GM18858 (cell line): ENCODE measurements at regions not wholly inside any gene's neighbourhood (a gene's known extent, or its start where the extent isn't known, plus 50 kb on each side); places are given as distances from the start of the nearest gene placed in this dataset.
"Not testable (repeated sequence)": the region's sequence is repeated elsewhere in the genome, so short reads cannot be mapped to it uniquely, and the experiment has no call there.

ENCODE experiments used
- ATAC-seq: cut with Tn5 transposase; IDR thresholded peaks from one replicate; pipeline ENCODE4 v1.9.1; 2021; ENCODE audit not compliant: unreplicated experiment

GRCh38 chr18:29465526-29465925 is 1288.6 kb upstream of the CDH2 start:
- ATAC-seq, result no peak

GRCh38 chr18:29459972-29460371 is 1283.0 kb upstream of the CDH2 start:
- no peak for ATAC-seq

GRCh38 chr18:29457316-29457889 is 1280.5 kb upstream of the CDH2 start:
- ATAC-seq, result no peak

GRCh38 chr18:29449424-29449823 is 1272.5 kb upstream of the CDH2 start:
- no peak for ATAC-seq

GRCh38 chr18:29439398-29439797 is 1262.5 kb upstream of the CDH2 start:
- ATAC-seq, result no peak

GRCh38 chr18:29436459-29436858 is 1259.5 kb upstream of the CDH2 start:
- ATAC-seq, result no peak

GRCh38 chr18:29434650-29435049 is 1257.7 kb upstream of the CDH2 start:
- ATAC-seq, result no peak

GRCh38 chr18:29430416-29430815 is 1253.5 kb upstream of the CDH2 start:
- ATAC-seq, result no peak

- ATAC-seq, result no peak
Measured at GRCh38 chr18:29418136-29418535, 1241.2 kb upstream of the CDH2 start.

- no peak for ATAC-seq
Measured at GRCh38 chr18:29406996-29407395, 1230.1 kb upstream of the CDH2 start.

GRCh38 chr18:29397536-29397935 is 1220.6 kb upstream of the CDH2 start:
- ATAC-seq, result no peak

- peak; percentile 94 for ATAC-seq
Measured at GRCh38 chr18:29383311-29384273, 1206.7 kb upstream of the CDH2 start.

GRCh38 chr18:29378651-29379136 is 1201.8 kb upstream of the CDH2 start:
- ATAC-seq, result no peak

GRCh38 chr18:29377346-29377745 is 1200.4 kb upstream of the CDH2 start:
- no peak for ATAC-seq

- no peak for ATAC-seq
Measured at GRCh38 chr18:29373000-29373399, 1196.1 kb upstream of the CDH2 start.

- ATAC-seq, result no peak
Measured at GRCh38 chr18:29361843-29362242, 1184.9 kb upstream of the CDH2 start.

- not testable (repeated sequence) for ATAC-seq
Measured at GRCh38 chr18:29360659-29361058, 1183.7 kb upstream of the CDH2 start.

GRCh38 chr18:29359222-29359621 is 1182.3 kb upstream of the CDH2 start:
- ATAC-seq, result not testable (repeated sequence)

- ATAC-seq, result no peak
Measured at GRCh38 chr18:29351171-29351570, 1174.2 kb upstream of the CDH2 start.

GRCh38 chr18:29328932-29329331 is 1152.0 kb upstream of the CDH2 start:
- no peak for ATAC-seq

- no peak for ATAC-seq
Measured at GRCh38 chr18:29326214-29326613, 1149.3 kb upstream of the CDH2 start.

- ATAC-seq, result no peak
Measured at GRCh38 chr18:29321561-29321960, 1144.6 kb upstream of the CDH2 start.
